SK-N-SH (cell line): ENCODE measurements at regions not wholly inside any gene's neighbourhood (a gene's known extent, or its start where the extent isn't known, plus 50 kb on each side); places are given as distances from the start of the nearest gene placed in this dataset.

ENCODE experiments used
- CTCF ChIA-PET: fragments of 300-600, 350-600 bp; formaldehyde crosslinking; extraction: SDS; loops from one replicate; lab custom pipeline; 2021; lab: Yijun Ruan, JAX
- POLR2A ChIA-PET: fragments of 350-600 bp; sonication (Branson Sonifier 250); formaldehyde crosslinking; extraction: SDS; loops from one replicate; lab custom pipeline; 2020; ENCODE audit warnings: antibody characterized with exemption, inconsistent platforms; lab: Yijun Ruan, JAX
- DNase-seq: peaks from one replicate; pipeline ENCODE4 v3.0.0; 2012
- H2AFZ ChIP-seq: fragments of 200-600 bp; sonication (generic); 2 replicates; pipeline ENCODE4 v1.8.1; 2016; ENCODE audit warnings: antibody characterized with exemption, mild to moderate bottlenecking, low read depth
- H3F3A ChIP-seq: fragments of 200-600 bp; sonication (generic); replicated peaks from 2 replicates; pipeline ENCODE3; 2016; ENCODE audit warnings: antibody characterized with exemption, mild to moderate bottlenecking; ENCODE audit not compliant: insufficient read depth
- H3K27ac ChIP-seq, 2 experiments: fragments of 200-500 bp in 1 of 2; fragments of 200-600 bp in 1 of 2; sonication (Bioruptor generic) in 1 of 2; sonication (generic), shearing (Covaris generic) in 1 of 2; 2 replicates each; pipeline versions ENCODE4 v1.5.1 to v1.6.1; 2014 to 2016; ENCODE audit warnings: low read depth in 2 of 2, inconsistent platforms in 1 of 2, low read length in 1 of 2, mild to moderate bottlenecking in 1 of 2, mixed read lengths in 1 of 2
- H3K27me3 ChIP-seq: fragments of 200-600 bp; sonication (generic), shearing (Covaris generic); 2 replicates; pipeline ENCODE4 v1.6.1; 2016; ENCODE audit warnings: mixed run types; ENCODE audit not compliant: insufficient read depth
- H3K36me3 ChIP-seq, 2 experiments: fragments of 200-500 bp in 1 of 2; fragments of 200-600 bp in 1 of 2; sonication (Bioruptor generic) in 1 of 2; sonication (generic) in 1 of 2; replicated peaks in 1 of 2; 2 replicates each; pipeline versions ENCODE3 to v1.5.1; 2014 to 2016; ENCODE audit warnings: low read length in 1 of 2, mild to moderate bottlenecking in 1 of 2; ENCODE audit not compliant: insufficient read depth in 2 of 2, control insufficient read depth in 1 of 2
- H3K4me1 ChIP-seq, 2 experiments: fragments of 200-500 bp in 1 of 2; fragments of 200-600 bp in 1 of 2; sonication (Bioruptor generic) in 1 of 2; sonication (generic), shearing (Covaris generic) in 1 of 2; 2 replicates each; pipeline versions ENCODE4 v1.5.1 to v1.6.1; 2014 to 2016; ENCODE audit warnings: low read depth in 1 of 2, low read length in 1 of 2, mixed run types in 1 of 2; ENCODE audit not compliant: insufficient read depth in 2 of 2, control insufficient read depth in 1 of 2
- H3K4me2 ChIP-seq: fragments of 200-600 bp; sonication (generic), shearing (Covaris generic); 2 replicates; pipeline ENCODE4 v1.6.1; 2017; ENCODE audit warnings: mixed run types
- H3K4me3 ChIP-seq, 2 experiments: fragments of 200-500 bp in 1 of 2; fragments of 200-600 bp in 1 of 2; sonication (Bioruptor generic) in 1 of 2; sonication (generic), shearing (Covaris generic) in 1 of 2; 2 replicates each; pipeline versions ENCODE4 v1.5.1 to v1.8.1; 2014 to 2016; ENCODE audit warnings: low read depth in 2 of 2, inconsistent platforms in 1 of 2, low read length in 1 of 2, mild to moderate bottlenecking in 1 of 2, mixed read lengths in 1 of 2, moderate library complexity in 1 of 2
- H3K79me2 ChIP-seq: fragments of 200-600 bp; sonication (generic); 2 replicates; pipeline ENCODE4 v1.8.1; 2017; ENCODE audit warnings: mild to moderate bottlenecking; ENCODE audit not compliant: insufficient read depth
- H3K9ac ChIP-seq: fragments of 200-600 bp; sonication (generic); 2 replicates; pipeline ENCODE4 v1.6.1; 2017; ENCODE audit warnings: mixed run types
- H3K9me2 ChIP-seq: fragments of 200-600 bp; sonication (generic); 2 replicates; pipeline ENCODE4 v1.6.1; 2017; ENCODE audit warnings: mixed run types
- H3K9me3 ChIP-seq: fragments of 200-600 bp; sonication (generic); 2 replicates; pipeline ENCODE4 v1.6.1; 2017; ENCODE audit warnings: mixed run types, mild to moderate bottlenecking, moderate library complexity
- H4K20me1 ChIP-seq: fragments of 200-600 bp; sonication (generic); 2 replicates; pipeline ENCODE4 v1.6.1; 2017; ENCODE audit warnings: mild to moderate bottlenecking, mixed run types; ENCODE audit not compliant: insufficient read depth
- CHD2 ChIP-seq: fragments of 150-350 bp; IDR thresholded peaks from 2 replicates; pipeline ENCODE4 v1.6.1; 2018; ENCODE audit warnings: low read length; ENCODE audit not compliant: partially characterized antibody
- ELF1 ChIP-seq: IDR thresholded peaks from 2 replicates; pipeline ENCODE4 v1.4.0; 2012
- EP300 ChIP-seq, 2 experiments: IDR thresholded peaks; 2 replicates each; pipeline versions ENCODE4 v1.4.0 to v1.6.1; 2012; ENCODE audit warnings: borderline replicate concordance in 1 of 2, low read depth in 1 of 2, low read length in 1 of 2
- FOSL2 ChIP-seq: IDR thresholded peaks from 2 replicates; pipeline ENCODE4 v1.4.0; 2012; ENCODE audit warnings: low read depth, mild to moderate bottlenecking, moderate library complexity, borderline replicate concordance
- FOXJ3 ChIP-seq: sonication (generic); formaldehyde crosslinking; IDR thresholded peaks from 2 replicates; pipeline ENCODE4 v1.5.1; 2020; ENCODE audit warnings: mild to moderate bottlenecking, missing genetic modification reagents
- FOXM1 ChIP-seq: IDR thresholded peaks from 2 replicates; pipeline ENCODE4 v1.4.0; 2012; ENCODE audit warnings: low read depth, mild to moderate bottlenecking
- GATA2 ChIP-seq: sonication (generic); formaldehyde crosslinking; IDR thresholded peaks from 2 replicates; pipeline ENCODE4 v1.5.0; 2020; ENCODE audit warnings: mild to moderate bottlenecking, missing genetic modification reagents
- IRF3 ChIP-seq: fragments of 150-350 bp; IDR thresholded peaks from 2 replicates; pipeline ENCODE4 v1.6.1; 2016; ENCODE audit warnings: mild to moderate bottlenecking, low read depth, low read length
- JUND ChIP-seq: IDR thresholded peaks from 2 replicates; pipeline ENCODE4 v1.4.0; 2012
- MAX ChIP-seq: IDR thresholded peaks from 2 replicates; pipeline ENCODE4 v1.4.0; 2012; ENCODE audit warnings: low read depth
- MEF2A ChIP-seq: IDR thresholded peaks from 2 replicates; pipeline ENCODE4 v1.4.0; 2012; ENCODE audit warnings: low read depth, borderline replicate concordance
- RCOR1 ChIP-seq: fragments of 150-350 bp; IDR thresholded peaks from 2 replicates; pipeline ENCODE4 v1.6.1; 2017; ENCODE audit warnings: antibody characterized with exemption, low read length
- RXRA ChIP-seq: IDR thresholded peaks from 2 replicates; pipeline ENCODE4 v1.4.0; 2012; ENCODE audit warnings: low read depth, mild to moderate bottlenecking, borderline replicate concordance
- SIN3A ChIP-seq: IDR thresholded peaks from 2 replicates; pipeline ENCODE4 v1.6.1; 2012; ENCODE audit warnings: low read depth, mild to moderate bottlenecking, low read length, moderate library complexity, borderline replicate concordance
- SMC3 ChIP-seq: IDR thresholded peaks from 2 replicates; pipeline ENCODE4 v1.6.1; 2012; ENCODE audit warnings: low read depth, low read length, improper control_type of control experiment
- TAF1 ChIP-seq: IDR thresholded peaks from 2 replicates; pipeline ENCODE4 v1.6.1; 2012; ENCODE audit warnings: low read depth, mild to moderate bottlenecking, low read length, moderate library complexity, borderline replicate concordance
- TCF12 ChIP-seq: IDR thresholded peaks from 2 replicates; pipeline ENCODE4 v1.4.0; 2012
- TEAD4 ChIP-seq: IDR thresholded peaks from 2 replicates; pipeline ENCODE4 v1.4.0; 2012; ENCODE audit warnings: mild to moderate bottlenecking, borderline replicate concordance; ENCODE audit not compliant: insufficient read depth
- YY1 ChIP-seq: IDR thresholded peaks from 2 replicates; pipeline ENCODE4 v1.4.0; 2012; ENCODE audit warnings: low read depth, mild to moderate bottlenecking
- WGBS: methylation state at CpG from one replicate; pipeline ENCODE4 v1.1.6; 2017; ENCODE audit warnings: low lambda C conversion rate; 5-methylcytosine and 5-hydroxymethylcytosine counted together
- TF ChIP-seq, protein P1 (sequence below): IDR thresholded peaks from 2 replicates; pipeline ENCODE4; 2012
- TF ChIP-seq, protein P2 (sequence below): IDR thresholded peaks from 2 replicates; pipeline ENCODE4 v1.4.0; 2012; ENCODE audit warnings: low read depth, borderline replicate concordance

DNA sequence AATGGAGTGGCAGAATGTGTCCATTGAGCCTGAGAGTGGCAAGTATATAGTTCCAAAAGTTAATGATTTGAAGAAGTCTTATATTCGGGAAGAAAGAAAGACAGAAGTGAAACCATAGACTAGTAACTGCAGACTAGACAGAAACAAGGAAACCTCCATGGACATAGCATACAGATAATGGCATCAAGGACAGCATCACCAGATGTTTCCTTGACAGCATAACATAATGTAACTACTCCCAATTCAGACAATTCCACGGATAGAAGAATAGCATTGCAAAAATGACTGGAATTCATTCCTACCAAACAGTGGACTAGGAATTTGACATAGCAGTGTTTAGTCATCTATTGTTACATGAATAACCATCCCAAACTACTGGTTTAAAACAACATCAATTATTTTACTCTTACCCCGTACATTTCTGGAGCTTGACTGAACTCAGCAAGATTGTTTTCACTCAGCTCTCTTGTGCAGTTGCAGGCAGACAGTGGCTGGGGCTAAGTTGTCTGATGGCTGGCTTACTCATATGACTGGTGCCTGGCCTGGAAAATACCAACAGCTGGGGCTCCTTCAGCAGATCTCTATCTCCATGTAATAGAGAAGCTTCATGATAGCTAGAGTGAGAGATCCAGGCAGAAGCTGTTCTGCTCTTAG lies 109.7 kb upstream of the GADL1 start:
- TF ChIP-seq SMC3, result no peak
- 0 out of 2 replicates have a peak, but pooled peaks have one; percentile 50 for TF ChIP-seq FOSL2
- 0 out of 2 replicates have a peak, but pooled peaks have one; percentile 34 for TF ChIP-seq RXRA
- no peak for TF ChIP-seq FOXM1
- peak; percentile 51 for TF ChIP-seq JUND
- peak; percentile 14 to 52; a peak in 2 of 4 replicates for TF ChIP-seq EP300 (IDR thresholded peaks at IDR 0.05; ENCODE audit: borderline replicate concordance in 1 of 2, low read depth in 1 of 2, low read length in 1 of 2)
- TF ChIP-seq TCF12, result peak; percentile 75
- 0 out of 2 replicates have a peak, but pooled peaks have one; percentile 20 for TF ChIP-seq RCOR1
- TF ChIP-seq, protein P1, sequence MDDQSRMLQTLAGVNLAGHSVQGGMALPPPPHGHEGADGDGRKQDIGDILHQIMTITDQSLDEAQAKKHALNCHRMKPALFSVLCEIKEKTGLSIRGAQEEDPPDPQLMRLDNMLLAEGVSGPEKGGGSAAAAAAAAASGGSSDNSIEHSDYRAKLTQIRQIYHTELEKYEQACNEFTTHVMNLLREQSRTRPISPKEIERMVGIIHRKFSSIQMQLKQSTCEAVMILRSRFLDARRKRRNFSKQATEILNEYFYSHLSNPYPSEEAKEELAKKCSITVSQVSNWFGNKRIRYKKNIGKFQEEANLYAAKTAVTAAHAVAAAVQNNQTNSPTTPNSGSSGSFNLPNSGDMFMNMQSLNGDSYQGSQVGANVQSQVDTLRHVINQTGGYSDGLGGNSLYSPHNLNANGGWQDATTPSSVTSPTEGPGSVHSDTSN, result peak; percentile 66; the same call in 1 of the 2 replicates
- TF ChIP-seq GATA2 (CRISPR knock-in tag), result peak; percentile 53
- peak; percentile 17; the same call in 1 of the 2 replicates for TF ChIP-seq MEF2A
- no peak for TF ChIP-seq YY1
- TF ChIP-seq TEAD4, result peak; percentile 78
- TF ChIP-seq, protein P2, sequence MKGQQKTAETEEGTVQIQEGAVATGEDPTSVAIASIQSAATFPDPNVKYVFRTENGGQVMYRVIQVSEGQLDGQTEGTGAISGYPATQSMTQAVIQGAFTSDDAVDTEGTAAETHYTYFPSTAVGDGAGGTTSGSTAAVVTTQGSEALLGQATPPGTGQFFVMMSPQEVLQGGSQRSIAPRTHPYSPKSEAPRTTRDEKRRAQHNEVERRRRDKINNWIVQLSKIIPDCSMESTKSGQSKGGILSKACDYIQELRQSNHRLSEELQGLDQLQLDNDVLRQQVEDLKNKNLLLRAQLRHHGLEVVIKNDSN, result peak; percentile 23; the same call in 1 of the 2 replicates
- CTCF ChIA-PET, result no interaction called here
- peak overlapping the region in 1 of 2 experiments; percentile 60; a peak in 3 of 4 replicates for H3K27ac ChIP-seq
- no peaks in the 10 kb centered on the region for H4K20me1 ChIP-seq
- H3K79me2 ChIP-seq, result no peaks in the 10 kb centered on the region
- peak overlapping the region; percentile 34; the same call in 1 of the 2 replicates for H3K4me2 ChIP-seq
- H3K4me3 ChIP-seq, result no peak overlapping the region
- H3K4me1 ChIP-seq, result peaks cover 5 to 9% of the 10 kb centered on the region in 2 experiments; a peak in 2 of 4 replicates
- peak; percentile 9 for DNase-seq
- WGBS, result 21% methylated on average over 3 of the region's 3 CpGs
- H3K9me2 ChIP-seq, result no peaks in the 10 kb centered on the region
- POLR2A ChIA-PET, result no interaction called here
- no peak overlapping the region for H3K9ac ChIP-seq
- H3K9me3 ChIP-seq, result no peaks in the 10 kb centered on the region
- no peaks in the 10 kb centered on the region for H3K27me3 ChIP-seq
- no peak overlapping the region for H2AFZ ChIP-seq
- peaks cover 14% of the 10 kb centered on the region for H3F3A ChIP-seq
- H3K36me3 ChIP-seq, result no peaks in the 10 kb centered on the region

GRCh38 chr3:31008994-31009393 lies 114.5 kb upstream of the GADL1 start:
- no peak overlapping the region for H3K27ac ChIP-seq
- H3K79me2 ChIP-seq, result no peaks in the 10 kb centered on the region
- ChIA-PET POLR2A (no interaction called here), CTCF (interaction anchor here (1.6 kb wide), 1 partner anchor 75 kb away, joined by 6 read pairs; no protein-coding TSS in a partner anchor)
- no peak for DNase-seq
- H3K9ac ChIP-seq, result no peak overlapping the region
- TF ChIP-seq MAX (no peak), RXRA (no peak), SMC3 (no peak), FOXM1 (no peak), SIN3A (no peak), TAF1 (no peak), IRF3 (no peak), FOXJ3 (no peak), ELF1 (no peak), CHD2 (no peak), RCOR1 (no peak)
- TF ChIP-seq, protein P1, result no peak
- TF ChIP-seq, protein P2, result no peak
- no peaks in the 10 kb centered on the region for H3K9me3 ChIP-seq
- H3K9me2 ChIP-seq, result no peaks in the 10 kb centered on the region
- H3K4me3 ChIP-seq, result no peak overlapping the region
- H3K4me1 ChIP-seq, result peaks cover 5 to 7% of the 10 kb centered on the region in 2 experiments; a peak in 1 of 4 replicates
- H2AFZ ChIP-seq, result no peak overlapping the region
- H3K36me3 ChIP-seq, result no peaks in the 10 kb centered on the region
- peaks cover 7% of the 10 kb centered on the region for H3F3A ChIP-seq
- H3K4me2 ChIP-seq, result no peak overlapping the region
- H3K27me3 ChIP-seq, result no peaks in the 10 kb centered on the region
- H4K20me1 ChIP-seq, result no peaks in the 10 kb centered on the region
